Kidney epithelial cell (primary cell): ENCODE measurements at regions not wholly inside any gene's neighbourhood (a gene's known extent, or its start where the extent isn't known, plus 50 kb on each side); places are given as distances from the start of the nearest gene placed in this dataset.
"Not testable (repeated sequence)": the region's sequence is repeated elsewhere in the genome, so short reads cannot be mapped to it uniquely, and the experiment has no call there.

Source experiments
- DNase-seq: peaks from one replicate; pipeline ENCODE4 v3.0.0-alpha.2; 2010; ENCODE audit warnings: low read depth
- H3K27me3 ChIP-seq: 2 replicates; pipeline ENCODE4 v1.6.0; 2011; ENCODE audit warnings: low read length; ENCODE audit not compliant: control insufficient read depth, insufficient read depth
- H3K36me3 ChIP-seq: 2 replicates; pipeline ENCODE4 v1.5.1; 2011; ENCODE audit warnings: low read length; ENCODE audit not compliant: control insufficient read depth, insufficient read depth
- H3K4me3 ChIP-seq: 2 replicates; pipeline ENCODE4 v1.5.1; 2011; ENCODE audit warnings: low read depth, mild to moderate bottlenecking, control low read depth, low read length
- TF ChIP-seq, protein P1 (sequence below): IDR thresholded peaks from 2 replicates; pipeline ENCODE4 v1.5.1; 2011; ENCODE audit warnings: mild to moderate bottlenecking, moderate library complexity, low read length, control low read depth, inconsistent platforms; ENCODE audit not compliant: insufficient read depth, poor library complexity, severe bottlenecking

DNA sequence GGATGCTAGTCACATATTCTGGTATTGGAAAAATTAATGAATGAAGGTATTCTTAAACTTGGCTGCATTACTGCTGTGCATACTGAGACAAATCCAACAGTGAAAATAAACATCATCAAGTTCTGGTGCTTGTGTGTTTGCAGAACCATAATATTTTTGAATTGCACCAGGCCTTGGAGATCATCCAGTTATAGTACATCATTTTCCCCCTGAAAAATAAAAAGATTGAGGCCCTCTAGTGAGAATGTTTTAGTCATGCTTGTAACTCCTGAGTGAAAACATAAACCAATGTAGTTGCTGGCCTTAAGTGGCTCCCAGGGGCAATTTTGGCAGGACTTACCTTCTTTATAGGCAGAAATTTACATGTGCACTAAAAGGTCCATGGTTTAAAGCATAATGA, 218.8 kb upstream of the TMEM229A start:
- Histone ChIP-seq H3K36me3 (no peaks in the 10 kb centered on the region), H3K4me3 (no peak overlapping the region), H3K27me3 (no peaks in the 10 kb centered on the region)
- no peak for DNase-seq
- TF ChIP-seq, protein P1, sequence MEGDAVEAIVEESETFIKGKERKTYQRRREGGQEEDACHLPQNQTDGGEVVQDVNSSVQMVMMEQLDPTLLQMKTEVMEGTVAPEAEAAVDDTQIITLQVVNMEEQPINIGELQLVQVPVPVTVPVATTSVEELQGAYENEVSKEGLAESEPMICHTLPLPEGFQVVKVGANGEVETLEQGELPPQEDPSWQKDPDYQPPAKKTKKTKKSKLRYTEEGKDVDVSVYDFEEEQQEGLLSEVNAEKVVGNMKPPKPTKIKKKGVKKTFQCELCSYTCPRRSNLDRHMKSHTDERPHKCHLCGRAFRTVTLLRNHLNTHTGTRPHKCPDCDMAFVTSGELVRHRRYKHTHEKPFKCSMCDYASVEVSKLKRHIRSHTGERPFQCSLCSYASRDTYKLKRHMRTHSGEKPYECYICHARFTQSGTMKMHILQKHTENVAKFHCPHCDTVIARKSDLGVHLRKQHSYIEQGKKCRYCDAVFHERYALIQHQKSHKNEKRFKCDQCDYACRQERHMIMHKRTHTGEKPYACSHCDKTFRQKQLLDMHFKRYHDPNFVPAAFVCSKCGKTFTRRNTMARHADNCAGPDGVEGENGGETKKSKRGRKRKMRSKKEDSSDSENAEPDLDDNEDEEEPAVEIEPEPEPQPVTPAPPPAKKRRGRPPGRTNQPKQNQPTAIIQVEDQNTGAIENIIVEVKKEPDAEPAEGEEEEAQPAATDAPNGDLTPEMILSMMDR, result no peak

DNA sequence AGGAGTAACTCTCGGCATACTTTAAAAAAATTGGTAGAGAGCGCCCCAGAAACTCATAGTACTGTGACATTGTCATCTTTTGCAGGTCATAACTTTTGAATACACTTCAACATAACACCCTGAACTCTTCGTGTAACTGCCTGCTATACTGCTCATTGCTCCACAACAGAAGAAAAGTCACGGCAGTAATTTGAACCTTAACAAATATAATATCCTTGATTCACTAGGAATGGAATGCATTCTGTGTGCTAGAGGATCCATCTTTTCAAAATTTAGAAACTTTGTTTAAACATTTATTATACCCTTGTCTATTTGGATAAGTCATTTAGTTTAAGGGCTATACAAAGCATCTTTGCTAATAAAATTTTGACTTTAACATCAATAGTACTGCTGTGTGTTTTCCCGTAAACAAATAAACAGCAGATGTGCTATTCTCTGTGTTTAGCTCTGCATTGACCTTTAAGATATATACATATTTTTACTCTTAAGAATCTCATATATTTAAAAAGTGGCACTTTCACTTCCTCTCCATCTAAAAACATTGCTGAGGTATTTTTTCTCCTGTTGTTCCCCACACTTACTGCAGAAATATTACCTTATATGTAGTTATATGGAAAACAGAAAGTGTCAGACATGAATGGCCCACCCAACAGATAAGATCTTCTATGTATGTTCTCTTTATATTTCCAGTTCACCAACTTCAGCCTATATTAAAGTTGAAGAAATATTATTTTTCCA, 217.6 kb upstream of the TMEM229A start:
- Histone ChIP-seq H3K4me3 (no peak overlapping the region), H3K27me3 (no peaks in the 10 kb centered on the region), H3K36me3 (no peaks in the 10 kb centered on the region)
- no peak for DNase-seq
- TF ChIP-seq, protein P1, result no peak

DNA sequence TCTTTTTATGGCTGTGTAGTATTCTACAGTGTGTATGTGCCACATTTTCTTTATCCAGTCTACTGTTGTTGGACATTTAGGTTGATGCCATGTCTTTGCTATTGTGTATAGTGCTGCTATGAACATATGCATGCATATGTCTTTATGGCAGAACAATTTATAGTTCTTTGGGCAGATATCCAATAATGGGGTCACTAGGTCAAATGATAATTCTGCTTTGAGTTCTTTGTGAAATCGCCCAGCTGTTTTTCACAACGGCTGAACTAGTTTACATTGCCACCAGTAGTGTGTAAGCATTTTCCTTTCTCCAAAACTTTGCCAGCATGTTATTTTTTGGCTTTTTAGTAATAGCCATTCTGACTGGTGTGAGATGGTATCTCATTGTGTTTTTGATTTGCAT, 214.8 kb upstream of the TMEM229A start:
- Histone ChIP-seq H3K36me3 (no peaks in the 10 kb centered on the region), H3K27me3 (no peaks in the 10 kb centered on the region), H3K4me3 (no peak overlapping the region)
- TF ChIP-seq, protein P1, result no peak
- no peak for DNase-seq

DNA sequence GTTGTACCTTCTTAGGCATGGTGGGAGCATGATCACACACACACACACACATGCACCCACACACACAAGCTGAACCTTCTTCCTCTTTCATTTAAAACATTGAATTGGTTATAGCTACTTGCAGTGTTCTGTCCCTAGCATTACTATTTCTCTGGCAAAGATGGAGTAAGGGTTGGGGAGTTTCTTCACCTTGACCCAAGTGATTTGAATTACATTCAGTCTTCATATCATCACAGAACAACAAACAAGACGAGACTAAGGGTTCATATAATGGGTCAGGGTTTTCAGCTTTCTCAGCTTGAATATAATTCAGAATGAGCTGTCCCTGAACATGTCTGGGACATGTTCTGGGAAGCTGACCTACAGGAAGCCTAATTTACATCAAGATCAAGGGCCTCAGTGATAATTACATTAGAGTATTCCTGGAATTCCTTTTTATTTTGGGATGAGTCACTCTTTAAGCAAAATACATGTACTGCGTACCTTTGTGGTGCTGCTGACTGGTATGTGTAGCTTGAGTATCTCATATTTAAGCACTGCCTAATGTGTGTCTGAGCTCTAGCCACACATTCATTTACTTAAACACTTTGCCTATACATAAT, 213.5 kb upstream of the TMEM229A start:
- Histone ChIP-seq H3K36me3 (no peaks in the 10 kb centered on the region), H3K27me3 (no peaks in the 10 kb centered on the region), H3K4me3 (no peak overlapping the region)
- no peak for DNase-seq
- TF ChIP-seq, protein P1, result no peak

DNA sequence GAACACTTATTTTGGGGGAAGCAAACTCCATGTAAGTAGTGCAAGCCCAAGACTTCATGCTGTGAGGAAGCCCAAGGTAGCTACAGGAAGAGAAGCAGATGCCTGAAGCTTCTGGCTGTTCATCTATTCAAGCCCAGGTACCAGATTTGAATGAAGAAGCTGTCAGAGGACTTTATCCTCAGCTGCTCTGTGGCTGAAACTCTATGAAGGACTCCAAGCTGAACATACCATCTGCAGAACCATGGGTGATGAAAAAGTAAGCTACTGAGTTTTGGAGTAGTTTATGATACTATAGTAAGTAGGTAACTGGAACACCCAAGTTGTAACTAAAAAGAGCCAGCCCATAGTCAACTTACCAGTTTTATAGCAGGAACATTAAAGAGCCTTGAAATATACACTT, 211.6 kb upstream of the TMEM229A start:
- H3K36me3 ChIP-seq, DNase-seq, H3K27me3 ChIP-seq, H3K4me3 ChIP-seq: not testable (repeated sequence)

DNA sequence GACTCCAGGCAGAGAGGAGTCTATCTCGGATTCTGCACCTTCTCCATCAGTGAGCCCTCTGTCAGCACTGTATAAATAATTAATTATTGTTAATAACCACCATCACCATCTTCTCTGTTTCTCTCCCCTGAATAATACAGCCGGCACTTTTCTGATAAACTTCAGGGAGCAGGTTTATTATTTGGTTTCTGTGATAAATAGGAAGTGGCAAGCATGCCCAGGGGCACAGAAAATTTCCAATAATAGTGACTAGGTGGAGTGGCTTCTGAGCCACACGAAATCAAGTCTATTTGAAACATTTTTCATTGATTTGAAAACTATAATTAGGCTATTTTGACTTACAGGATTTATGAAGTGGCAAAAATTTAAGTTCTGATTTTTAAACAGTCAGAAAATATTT, 186.8 kb upstream of the TMEM229A start:
- no peaks in the 10 kb centered on the region for H3K36me3 ChIP-seq

More for the DNA sequence above, 186.8 kb upstream of the TMEM229A start:
- H3K27me3 ChIP-seq, result no peaks in the 10 kb centered on the region
- DNase-seq, result no peak
- H3K4me3 ChIP-seq, result no peak overlapping the region
- TF ChIP-seq, protein P1, result no peak
